HCT116 (cell line): ENCODE measurements at regions not wholly inside any gene's neighbourhood (a gene's known extent, or its start where the extent isn't known, plus 50 kb on each side); places are given as distances from the start of the nearest gene placed in this dataset.

Experiments used
- ATAC-seq: fragments of 200-7000 bp; cut with Tn5 transposase; 2 replicates; pipeline ENCODE4 v1.9.1; 2020; ENCODE audit warnings: mild to moderate bottlenecking, moderate library complexity
- BruUV-seq: library from RNA; stranded (reverse); fragments of 400-500 nt; replicated peaks from 2 replicates; lab custom pipeline; 2021; lab: Mats Ljungman, UMichigan
- CTCF ChIA-PET: fragments of 300-600 bp; sonication (Branson Sonifier 250); formaldehyde crosslinking; loops from one replicate; lab custom pipeline; 2021; ENCODE audit warnings: antibody characterized with exemption; lab: Charles Lee
- POLR2A ChIA-PET: fragments of 300-600, 350-600 bp; sonication (Branson Sonifier 250); formaldehyde crosslinking; loops from one replicate; lab custom pipeline; 2021; ENCODE audit warnings: antibody characterized with exemption; lab: Charles Lee
- RAD21 ChIA-PET, 2 experiments: fragments of 300-600 bp; sonication (Branson Sonifier 250); formaldehyde crosslinking; loops; one replicate each; lab custom pipeline; 2023; ENCODE audit warnings: low total read pairs in 2 of 2; ENCODE audit not compliant: uncharacterized antibody in 2 of 2, unreplicated experiment in 2 of 2, low non-redundant PET in 1 of 2; lab: Charles Lee
- DNase-seq: peaks from one replicate; pipeline ENCODE4 v3.0.0-alpha.2; 2010; ENCODE audit warnings: low read depth, low spot score
- H2AFZ ChIP-seq: fragments of 200-600 bp; shearing (Covaris generic), sonication (generic); 2 replicates; pipeline ENCODE4 v1.6.1; 2017; ENCODE audit warnings: low read depth, mixed run types, mixed read lengths, antibody characterized with exemption, low read length; ENCODE audit not compliant: poor library complexity, severe bottlenecking
- H3K27ac ChIP-seq: 2 replicates; pipeline ENCODE4 v1.5.1; 2012; ENCODE audit warnings: low read depth, low read length
- H3K27me3 ChIP-seq: fragments of 200-600 bp; sonication (generic); 2 replicates; pipeline ENCODE4 v1.6.1; 2016; ENCODE audit warnings: mixed run types, low read length, mixed read lengths; ENCODE audit not compliant: insufficient read depth
- H3K36me3 ChIP-seq, 2 experiments: fragments of 200-500 bp in 1 of 2; fragments of 200-600 bp in 1 of 2; sonication (Bioruptor generic) in 1 of 2; sonication (generic) in 1 of 2; 2 replicates each; pipeline versions ENCODE4 v1.5.1 to v1.6.1; 2014 to 2016; ENCODE audit warnings: low read length in 2 of 2, inconsistent platforms in 1 of 2, mixed read lengths in 1 of 2, mixed run types in 1 of 2; ENCODE audit not compliant: insufficient read depth in 2 of 2, control insufficient read depth in 1 of 2
- H3K4me1 ChIP-seq, 2 experiments: fragments of 200-600 bp in 1 of 2; sonication (generic) in 1 of 2; 2 replicates each; pipeline versions ENCODE4 v1.5.1 to v1.6.1; 2012 to 2017; ENCODE audit warnings: low read length in 2 of 2, inconsistent platforms in 1 of 2, mild to moderate bottlenecking in 1 of 2, mixed read lengths in 1 of 2, mixed run types in 1 of 2, moderate library complexity in 1 of 2; ENCODE audit not compliant: insufficient read depth in 2 of 2, control insufficient read depth in 1 of 2
- H3K4me2 ChIP-seq: fragments of 200-600 bp; sonication (generic); 2 replicates; pipeline ENCODE4 v1.6.1; 2017; ENCODE audit warnings: mixed run types, low read length, mixed read lengths
- H3K4me3 ChIP-seq, 2 experiments: fragments of 200-600 bp in 1 of 2; sonication (generic) in 1 of 2; replicated peaks in 1 of 2; 2 replicates each; pipeline ENCODE4 v1.5.1; 2011 to 2016; ENCODE audit warnings: low read length in 2 of 2, control low read depth in 1 of 2, low read depth in 1 of 2, mild to moderate bottlenecking in 1 of 2, mixed read lengths in 1 of 2, mixed run types in 1 of 2
- H3K79me2 ChIP-seq: fragments of 200-600 bp; sonication (generic); 2 replicates; pipeline ENCODE4 v1.6.1; 2017; ENCODE audit warnings: mild to moderate bottlenecking, mixed run types, low read length, moderate library complexity, mixed read lengths; ENCODE audit not compliant: insufficient read depth
- H3K9ac ChIP-seq: fragments of 200-600 bp; sonication (generic); 2 replicates; pipeline ENCODE4 v1.6.1; 2016; ENCODE audit warnings: low read length, mixed read lengths
- H3K9me2 ChIP-seq: fragments of 200-600 bp; sonication (generic), shearing (Covaris generic); 2 replicates; pipeline ENCODE4 v1.6.1; 2017; ENCODE audit warnings: mixed run types, mild to moderate bottlenecking, moderate library complexity; ENCODE audit not compliant: insufficient read depth
- H3K9me3 ChIP-seq, 2 experiments: fragments of 200-500 bp in 1 of 2; fragments of 200-600 bp in 1 of 2; sonication (Bioruptor generic) in 1 of 2; sonication (generic) in 1 of 2; 2 replicates each; pipeline ENCODE4 v1.6.1; 2014 to 2017; ENCODE audit warnings: low read length in 2 of 2, mixed read lengths in 2 of 2, inconsistent platforms in 1 of 2, low read depth in 1 of 2, mild to moderate bottlenecking in 1 of 2, mixed run types in 1 of 2, moderate library complexity in 1 of 2; ENCODE audit not compliant: control insufficient read depth in 1 of 2, insufficient read depth in 1 of 2
- H4K20me1 ChIP-seq: fragments of 200-600 bp; sonication (generic), shearing (Covaris generic); 2 replicates; pipeline ENCODE4 v1.6.1; 2017; ENCODE audit warnings: mixed run types, mild to moderate bottlenecking, moderate library complexity; ENCODE audit not compliant: insufficient read depth
- CEBPB ChIP-seq: IDR thresholded peaks from 2 replicates; pipeline ENCODE4 v1.6.1; 2012; ENCODE audit warnings: low read depth
- EZH2phosphoT487 ChIP-seq: fragments of 200-600 bp; IDR thresholded peaks from 2 replicates; pipeline ENCODE4 v1.6.1; 2018; ENCODE audit warnings: antibody characterized with exemption, borderline replicate concordance
- POLR2A ChIP-seq: IDR thresholded peaks from 2 replicates; pipeline ENCODE4 v1.7.0; 2011; ENCODE audit warnings: borderline replicate concordance; ENCODE audit not compliant: insufficient read depth, insufficient read length; ENCODE audit errors: extremely low read depth
- POLR2AphosphoS5 ChIP-seq: IDR thresholded peaks from 2 replicates; pipeline ENCODE4 v1.6.1; 2011; ENCODE audit warnings: mild to moderate bottlenecking, low read depth, low read length, moderate library complexity
- REST ChIP-seq: IDR thresholded peaks from 2 replicates; pipeline ENCODE4 v1.6.1; 2012; ENCODE audit warnings: low read depth
- SIN3A ChIP-seq: IDR thresholded peaks from 2 replicates; pipeline ENCODE4 v1.6.1; 2012; ENCODE audit warnings: low read depth
- SP1 ChIP-seq: IDR thresholded peaks from 2 replicates; pipeline ENCODE4 v1.6.1; 2012; ENCODE audit warnings: low read depth
- ZNF274 ChIP-seq: fragments of 200-500 bp; sonication (Bioruptor generic); IDR thresholded peaks from 2 replicates; pipeline ENCODE4 v1.6.1; 2014; ENCODE audit warnings: mild to moderate bottlenecking, low read depth, low read length, inconsistent platforms
- intact Hi-C: fragments of 100-400 bp; cut with micrococcal nuclease; formaldehyde crosslinking; loops from 2 replicates; pipeline ENCODE4 v1.10.0; 2022
- TF ChIP-seq, protein P1 (sequence below): IDR thresholded peaks from 2 replicates; pipeline ENCODE4 v1.6.1; 2012
- TF ChIP-seq, protein P2 (sequence below): IDR thresholded peaks from 2 replicates; pipeline ENCODE4 v1.6.1; 2011; ENCODE audit warnings: mild to moderate bottlenecking, low read length, moderate library complexity; ENCODE audit not compliant: insufficient replicate concordance; ENCODE audit errors: extremely low read depth
- TF ChIP-seq, protein P3 (sequence below): IDR thresholded peaks from 2 replicates; pipeline ENCODE4 v1.6.1; 2012

GRCh38 chr9:73810585-73811215, 659.0 kb downstream of the ANXA1 start:
- no peaks in the 10 kb centered on the region for H3K36me3 ChIP-seq
- H3K4me2 ChIP-seq = no peak overlapping the region
- POLR2A ChIA-PET = no interaction called here
- TF ChIP-seq, protein P1, sequence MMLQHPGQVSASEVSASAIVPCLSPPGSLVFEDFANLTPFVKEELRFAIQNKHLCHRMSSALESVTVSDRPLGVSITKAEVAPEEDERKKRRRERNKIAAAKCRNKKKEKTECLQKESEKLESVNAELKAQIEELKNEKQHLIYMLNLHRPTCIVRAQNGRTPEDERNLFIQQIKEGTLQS = no peak
- TF ChIP-seq CEBPB (no peak), REST (no peak), SP1 (no peak), SIN3A (no peak), ZNF274 (no peak), EZH2phosphoT487 (no peak), POLR2AphosphoS5 (no peak), POLR2A (no peak)
- TF ChIP-seq, protein P2, sequence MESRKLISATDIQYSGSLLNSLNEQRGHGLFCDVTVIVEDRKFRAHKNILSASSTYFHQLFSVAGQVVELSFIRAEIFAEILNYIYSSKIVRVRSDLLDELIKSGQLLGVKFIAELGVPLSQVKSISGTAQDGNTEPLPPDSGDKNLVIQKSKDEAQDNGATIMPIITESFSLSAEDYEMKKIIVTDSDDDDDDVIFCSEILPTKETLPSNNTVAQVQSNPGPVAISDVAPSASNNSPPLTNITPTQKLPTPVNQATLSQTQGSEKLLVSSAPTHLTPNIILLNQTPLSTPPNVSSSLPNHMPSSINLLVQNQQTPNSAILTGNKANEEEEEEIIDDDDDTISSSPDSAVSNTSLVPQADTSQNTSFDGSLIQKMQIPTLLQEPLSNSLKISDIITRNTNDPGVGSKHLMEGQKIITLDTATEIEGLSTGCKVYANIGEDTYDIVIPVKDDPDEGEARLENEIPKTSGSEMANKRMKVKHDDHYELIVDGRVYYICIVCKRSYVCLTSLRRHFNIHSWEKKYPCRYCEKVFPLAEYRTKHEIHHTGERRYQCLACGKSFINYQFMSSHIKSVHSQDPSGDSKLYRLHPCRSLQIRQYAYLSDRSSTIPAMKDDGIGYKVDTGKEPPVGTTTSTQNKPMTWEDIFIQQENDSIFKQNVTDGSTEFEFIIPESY = no peak
- TF ChIP-seq, protein P3, sequence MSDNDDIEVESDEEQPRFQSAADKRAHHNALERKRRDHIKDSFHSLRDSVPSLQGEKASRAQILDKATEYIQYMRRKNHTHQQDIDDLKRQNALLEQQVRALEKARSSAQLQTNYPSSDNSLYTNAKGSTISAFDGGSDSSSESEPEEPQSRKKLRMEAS = no peak
- no peaks in the 10 kb centered on the region; a peak in 1 of 4 replicates for H3K9me3 ChIP-seq
- no peak overlapping the region for H3K9ac ChIP-seq
- H3K27ac ChIP-seq = no peak overlapping the region
- no peaks in the 10 kb centered on the region for H3K27me3 ChIP-seq
- H3K9me2 ChIP-seq = no peaks in the 10 kb centered on the region
- RAD21 ChIA-PET = no interaction called here
- CTCF ChIA-PET = no interaction called here
- ATAC-seq = no peak
- BruUV-seq = no TSS peak
- no peak overlapping the region for H3K4me3 ChIP-seq
- no peak overlapping the region for H2AFZ ChIP-seq
- H3K79me2 ChIP-seq = no peaks in the 10 kb centered on the region
- H4K20me1 ChIP-seq = no peaks in the 10 kb centered on the region
- intact Hi-C loops = no loop called here
- no peaks in the 10 kb centered on the region for H3K4me1 ChIP-seq
- DNase-seq = no peak
